NCI-H345 (cell line): ENCODE measurements at regions not wholly inside any gene's neighbourhood (a gene's known extent, or its start where the extent isn't known, plus 50 kb on each side); places are given as distances from the start of the nearest gene placed in this dataset.

Source experiments
- DNase-seq: peaks from one replicate; lab custom pipeline; 2025; lab: John Stamatoyannopoulos, UW

- no peak for DNase-seq
Measured at GRCh38 chr11:69348414-69349235, 54.7 kb downstream of the MYEOV start.

GRCh38 chr11:69350040-69350439, 56.1 kb downstream of the MYEOV start:
- no peak for DNase-seq

- DNase-seq, result no peak
Measured at GRCh38 chr11:69350596-69350995, 56.6 kb downstream of the MYEOV start.

- DNase-seq, result no peak
Measured at GRCh38 chr11:69351460-69351859, 57.5 kb downstream of the MYEOV start.

GRCh38 chr11:69352166-69352565, 58.2 kb downstream of the MYEOV start:
- DNase-seq, result no peak

- no peak for DNase-seq
Measured at GRCh38 chr11:69352715-69353319, 58.9 kb downstream of the MYEOV start.

GRCh38 chr11:69353696-69354544, 60.0 kb downstream of the MYEOV start:
- peak; percentile 46 for DNase-seq

- DNase-seq, result no peak
Measured at GRCh38 chr11:69354545-69354897, 60.6 kb downstream of the MYEOV start.

- no peak for DNase-seq
Measured at GRCh38 chr11:69355346-69355940, 61.5 kb downstream of the MYEOV start.

GRCh38 chr11:69355959-69356702, 62.2 kb downstream of the MYEOV start:
- no peak for DNase-seq

GRCh38 chr11:69356703-69357457, 62.9 kb downstream of the MYEOV start:
- no peak for DNase-seq

- DNase-seq, result no peak
Measured at GRCh38 chr11:69357458-69358397, 63.8 kb downstream of the MYEOV start.

- DNase-seq, result no peak
Measured at GRCh38 chr11:69358398-69359020, 64.6 kb downstream of the MYEOV start.

- no peak for DNase-seq
Measured at GRCh38 chr11:69359735-69360480, 66.0 kb downstream of the MYEOV start.

- no peak for DNase-seq
Measured at GRCh38 chr11:69360606-69361005, 66.7 kb downstream of the MYEOV start.

- DNase-seq, result no peak
Measured at GRCh38 chr11:69361048-69361447, 67.1 kb downstream of the MYEOV start.

GRCh38 chr11:69361466-69361865, 67.5 kb downstream of the MYEOV start:
- no peak for DNase-seq

- no peak for DNase-seq
Measured at GRCh38 chr11:69362315-69362714, 68.4 kb downstream of the MYEOV start.

GRCh38 chr11:69364921-69365320, 71.0 kb downstream of the MYEOV start:
- no peak for DNase-seq
